ENCODE measurements at regions not wholly inside any gene's neighbourhood (a gene's known extent, or its start where the extent isn't known, plus 50 kb on each side); places are given as distances from the start of the nearest gene placed in this dataset.
"Not testable (repeated sequence)": the region's sequence is repeated elsewhere in the genome, so short reads cannot be mapped to it uniquely, and the experiment has no call there.

GRCh38 chr12:63040526-63041220 lies 105.7 kb upstream of the PPM1H start:
- DNase-seq (ENCODE audit: low spot score), result no peak

- no peak for DNase-seq (ENCODE audit: low spot score)
These were observed 103.8 kb upstream of the PPM1H start for GRCh38 chr12:63038713-63039100.

GRCh38 chr12:63037746-63038712 lies 103.1 kb upstream of the PPM1H start:
- no peak for DNase-seq (ENCODE audit: low spot score)

- DNase-seq (ENCODE audit: low spot score), result no peak
These were observed 102.0 kb upstream of the PPM1H start for GRCh38 chr12:63036974-63037335.

- no peak for DNase-seq (ENCODE audit: low spot score)
These were observed 101.4 kb upstream of the PPM1H start for GRCh38 chr12:63036216-63036973.

GRCh38 chr12:63034601-63035000 lies 99.7 kb upstream of the PPM1H start:
- DNase-seq (ENCODE audit: low spot score), result no peak

- DNase-seq (ENCODE audit: low spot score), result no peak
These were observed 94.7 kb upstream of the PPM1H start for GRCh38 chr12:63029676-63030075.

- DNase-seq (ENCODE audit: low spot score), result no peak
These were observed 94.0 kb upstream of the PPM1H start for GRCh38 chr12:63028951-63029350.

- no peak for DNase-seq (ENCODE audit: low spot score)
These were observed 90.2 kb upstream of the PPM1H start for GRCh38 chr12:63025116-63025515.

GRCh38 chr12:63023926-63024325 lies 89.0 kb upstream of the PPM1H start:
- DNase-seq (ENCODE audit: low spot score), result no peak

GRCh38 chr12:63021116-63021515 lies 86.2 kb upstream of the PPM1H start:
- DNase-seq (ENCODE audit: low spot score), result no peak

GRCh38 chr12:63020269-63020668 lies 85.3 kb upstream of the PPM1H start:
- no peak for DNase-seq (ENCODE audit: low spot score)

GRCh38 chr12:63018273-63018672 lies 83.3 kb upstream of the PPM1H start:
- DNase-seq (ENCODE audit: low spot score), result no peak

GRCh38 chr12:63013302-63013701 lies 78.4 kb upstream of the PPM1H start:
- DNase-seq (ENCODE audit: low spot score), result no peak

GRCh38 chr12:63010698-63011097 lies 75.7 kb upstream of the PPM1H start:
- no peak for DNase-seq (ENCODE audit: low spot score)

- DNase-seq (ENCODE audit: low spot score), result no peak
These were observed 73.4 kb upstream of the PPM1H start for GRCh38 chr12:63008372-63008771.

- DNase-seq (ENCODE audit: low spot score), result no peak
These were observed 72.8 kb upstream of the PPM1H start for GRCh38 chr12:63007726-63008125.

GRCh38 chr12:63006536-63006935 lies 71.6 kb upstream of the PPM1H start:
- DNase-seq (ENCODE audit: low spot score), result no peak

- DNase-seq (ENCODE audit: low spot score), result no peak
These were observed 70.4 kb upstream of the PPM1H start for GRCh38 chr12:63005382-63005781.

- no peak for DNase-seq (ENCODE audit: low spot score)
These were observed 68.4 kb upstream of the PPM1H start for GRCh38 chr12:63003223-63003819.

GRCh38 chr12:63002059-63002458 lies 67.1 kb upstream of the PPM1H start:
- not testable (repeated sequence) for DNase-seq (ENCODE audit: low spot score)

- DNase-seq (ENCODE audit: low spot score), result no peak
These were observed 63.5 kb upstream of the PPM1H start for GRCh38 chr12:62998454-62998853.

Measured in globus pallidus (tissue), 1 donor.